Heart left ventricle (tissue), 16 donors: ENCODE measurements at regions not wholly inside any gene's neighbourhood (a gene's known extent, or its start where the extent isn't known, plus 50 kb on each side); places are given as distances from the start of the nearest gene placed in this dataset.

ENCODE experiments used
- ATAC-seq, 4 donors: fragments of 200-7000 bp; cut with Tn5 transposase; one replicate each; pipeline ENCODE4 v1.9.1; 2020 to 2022; ENCODE audit warnings: moderate library complexity in 4 of 4, mild to moderate bottlenecking in 3 of 4, moderate number of reproducible peaks in 1 of 4
- DNase-seq, 5 donors: peaks; one replicate each; pipeline ENCODE4 v3.0.0-alpha.2; 2020
- H3K27ac ChIP-seq, 12 donors: fragments of 200-600 bp; sonication (generic) in 4 of 12; one replicate each; pipeline versions ENCODE4 v1.5.0 to v1.8.0; 2016 to 2022; ENCODE audit warnings: mild to moderate bottlenecking in 2 of 12
- H3K27me3 ChIP-seq, 9 donors: fragments of 200-600 bp; sonication (generic) in 2 of 9; one replicate each; pipeline versions ENCODE4 v1.5.1 to v1.8.0; 2016 to 2022; ENCODE audit warnings: mild to moderate bottlenecking in 3 of 9
- H3K36me3 ChIP-seq, 9 donors: fragments of 200-600 bp; sonication (generic) in 2 of 9; one replicate each; pipeline versions ENCODE4 v1.5.0 to v1.8.0; 2018 to 2022; ENCODE audit warnings: mild to moderate bottlenecking in 2 of 9
- H3K4me1 ChIP-seq, 12 donors: fragments of 200-600 bp; sonication (generic) in 4 of 12; one replicate each; pipeline versions ENCODE4 v1.5.0 to v1.8.0; 2016 to 2022; ENCODE audit warnings: mild to moderate bottlenecking in 3 of 12
- H3K4me3 ChIP-seq, 12 donors: fragments of 200-600 bp; sonication (generic) in 4 of 12; one replicate each; pipeline versions ENCODE4 v1.5.0 to v1.8.0; 2017 to 2022; ENCODE audit warnings: mild to moderate bottlenecking in 9 of 12, moderate library complexity in 4 of 12
- H3K9me3 ChIP-seq, 12 donors: fragments of 200-600 bp; sonication (generic) in 4 of 12; one replicate each; pipeline versions ENCODE4 v1.5.0 to v1.8.0; 2016 to 2022; ENCODE audit warnings: mild to moderate bottlenecking in 1 of 12
- CTCF ChIP-seq, 12 donors: fragments of 200-600 bp; sonication (generic) in 4 of 12; IDR thresholded peaks; one replicate each; pipeline versions ENCODE4 v1.5.0 to v1.8.0; 2018 to 2022; ENCODE audit warnings: antibody characterized with exemption in 12 of 12, mild to moderate bottlenecking in 5 of 12
- POLR2A ChIP-seq, 2 donors: fragments of 450-650 bp; IDR thresholded peaks; one replicate each; pipeline ENCODE4 v1.6.1; 2017; ENCODE audit warnings: antibody characterized with exemption in 2 of 2, mild to moderate bottlenecking in 2 of 2, moderate library complexity in 2 of 2
- WGBS, 4 donors: extraction: QIAGEN DNeasy Blood & Tissue Kit in 2 of 4; methylation state at CpG; one replicate each; pipeline versions ENCODE4 v1.1.5 to v1.1.7; 2013 to 2018; 5-methylcytosine and 5-hydroxymethylcytosine counted together
- intact Hi-C, 10 donors: fragments of 100-400 bp; cut with DNase I; formaldehyde crosslinking; loops; one replicate each; pipeline versions ENCODE4 v1.11.1 to v1.14.2; 2022
- donor health status: ischemic (EF 13 %, LVEDD 7.1; RV severe dilation, severe dysfunction).
- donor health status: healthy with polysubstance abuse.
- donor health status: DM: no; HTN: yes; CAD: no.
- donor health status: DM: no; HTN: no; CAD: no.
- donor health status: ischemic (EF 25% LVEDD 6.9; RV normal size, moderate dysfunction).
- donor health status: ischemic (EF 25% LVEDD 5.7; RV mildly dilated, moderate dysfunction).
- donor health status: healthy.
- donor health status: DM: yes; HTN: yes; CAD: no.
- donor health status: ischemic (EF 35%, LVEDD 5.7; RV mildly dilated, moderate dysfunction).
- donor health status: nonischemic (EF 11% LVEDD 7.7; RV severe dilation, severe dysfunction).
- donor health status: DM: yes; HTN: yes; CAD: no.
- donor health status: PGD.
- donor health status: ischemic (EF 29% LVEDD 5.4; RV normal size, mild dysfunction).
- donor health status: nonischemic (EF 23%, LVEDD 6.1; RV moderate dilation, normal function).

- Histone ChIP-seq H3K36me3 (no peaks in the 10 kb centered on the region), H3K9me3 (no peaks in the 10 kb centered on the region), H3K4me1 (no peaks in the 10 kb centered on the region), H3K4me3 (no peak overlapping the region), H3K27ac (no peak overlapping the region), H3K27me3 (no peaks in the 10 kb centered on the region)
- no peak for TF ChIP-seq POLR2A (IDR thresholded peaks at IDR 0.05)
- no peak for TF ChIP-seq CTCF (IDR thresholded peaks at IDR 0.05)
- intact Hi-C loops: no loop called here
- ATAC-seq: no peak
- DNase-seq: no peak
- WGBS, 4 donors: 95 to 97% (median 96%) methylated on average over 11 of the region's 11 CpGs
Measured at GRCh38 chr3:144060881-144061280, 89.3 kb downstream of the DIPK2A start.

GRCh38 chr3:144063306-144063705 is 91.7 kb downstream of the DIPK2A start:
- no peak for DNase-seq
- WGBS, 4 donors: 77 to 88% (median 83%) methylated on average over 2 of the region's 2 CpGs
- H3K27me3 ChIP-seq: no peaks in the 10 kb centered on the region
- H3K9me3 ChIP-seq: no peaks in the 10 kb centered on the region
- H3K27ac ChIP-seq: no peak overlapping the region
- TF ChIP-seq CTCF (IDR thresholded peaks at IDR 0.05) (no peak), POLR2A (IDR thresholded peaks at IDR 0.05) (no peak)
- H3K4me3 ChIP-seq: no peak overlapping the region
- intact Hi-C loops: no loop called here
- no peaks in the 10 kb centered on the region for H3K4me1 ChIP-seq
- no peaks in the 10 kb centered on the region for H3K36me3 ChIP-seq
- ATAC-seq: no peak

- peaks cover 0 to 17% (median 12%) of the 10 kb centered on the region in 12 donors for H3K9me3 ChIP-seq
- no peaks in the 10 kb centered on the region for H3K36me3 ChIP-seq
- ATAC-seq (no peak), DNase-seq (no peak)
- H3K4me3 ChIP-seq: no peak overlapping the region
- no peaks in the 10 kb centered on the region for H3K4me1 ChIP-seq
- TF ChIP-seq POLR2A (IDR thresholded peaks at IDR 0.05) (no peak), CTCF (IDR thresholded peaks at IDR 0.05) (no peak)
- intact Hi-C loops: loop anchor here in 1 of 10 donors (2.0 kb wide), 1 partner anchor 54 kb away; no protein-coding TSS in a partner anchor
- H3K27me3 ChIP-seq: no peaks in the 10 kb centered on the region
- no peak overlapping the region for H3K27ac ChIP-seq
- 65 to 88% (median 80%) methylated on average over 3 of the region's 3 CpGs for WGBS, 4 donors
Measured at GRCh38 chr3:144067059-144067458, 95.4 kb downstream of the DIPK2A start.

- ATAC-seq (no peak), DNase-seq (no peak)
- H3K27me3 ChIP-seq: no peaks in the 10 kb centered on the region
- no peaks in the 10 kb centered on the region for H3K36me3 ChIP-seq
- H3K4me1 ChIP-seq: no peaks in the 10 kb centered on the region
- WGBS, 4 donors: 0 to 93% (median 83%) methylated on average over 1 of the region's 1 CpG
- intact Hi-C loops: no loop called here
- TF ChIP-seq POLR2A (IDR thresholded peaks at IDR 0.05) (no peak), CTCF (IDR thresholded peaks at IDR 0.05) (no peak)
- H3K4me3 ChIP-seq: no peak overlapping the region
- H3K9me3 ChIP-seq: peaks cover 0 to 26% (median 19%) of the 10 kb centered on the region in 12 donors
- H3K27ac ChIP-seq: no peak overlapping the region
Measured at GRCh38 chr3:144073698-144074097, 102.1 kb downstream of the DIPK2A start.
